T47D (cell line): ENCODE measurements at regions not wholly inside any gene's neighbourhood (a gene's known extent, or its start where the extent isn't known, plus 50 kb on each side); places are given as distances from the start of the nearest gene placed in this dataset.

Experiments
- DNase-seq, 2 experiments: peaks; one replicate each; pipeline versions ENCODE4 v3.0.0 to v3.0.0-alpha.2; 2011 to 2012; ENCODE audit warnings: low read depth in 1 of 2, low spot score in 1 of 2
- JUND ChIP-seq: IDR thresholded peaks from 2 replicates; pipeline ENCODE4 v1.6.1; 2012; ENCODE audit warnings: low read depth
- in situ Hi-C: cut with HindIII; loops from 2 replicates; pipeline ENCODE4 v1.10.0; 2016; ENCODE audit warnings: low sequenced_read_pairs, low pct_unique_long_range_greater_than_20kb

DNA sequence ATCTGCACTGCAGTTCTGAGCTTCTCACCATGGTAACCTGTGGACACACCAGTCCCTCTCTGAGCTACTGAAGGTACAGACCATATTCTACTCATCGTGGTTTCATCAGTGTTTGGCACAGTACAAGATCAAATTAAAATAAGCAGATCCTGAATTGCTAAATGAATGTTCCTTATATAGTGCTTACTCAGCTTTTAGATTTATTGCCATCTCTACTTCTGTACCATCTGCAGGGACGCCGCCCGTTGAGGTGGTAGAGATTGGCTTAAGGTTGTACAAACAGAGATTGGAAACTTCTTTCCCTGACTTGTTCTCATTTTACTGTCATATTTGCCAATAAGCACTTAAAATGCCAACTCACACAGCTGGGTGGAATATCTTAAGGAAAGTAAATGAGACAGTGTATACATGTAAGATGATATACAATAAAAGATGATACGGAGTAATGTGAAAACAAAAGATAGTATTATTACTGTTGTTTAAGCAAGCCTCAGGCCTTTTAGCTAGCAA is 223.4 kb upstream of the FOXQ1 start:
- in situ Hi-C loops, result no loop called here
- no peak for DNase-seq

GRCh38 chr6:1087154-1087843 is 224.6 kb upstream of the FOXQ1 start:
- in situ Hi-C loops, result no loop called here
- no peak for DNase-seq
- TF ChIP-seq JUND, result no peak

More for the DNA sequence above, 223.4 kb upstream of the FOXQ1 start:
- TF ChIP-seq JUND, result no peak

GRCh38 chr6:1086446-1087153 is 225.3 kb upstream of the FOXQ1 start:
- TF ChIP-seq JUND, result no peak
- no peak for DNase-seq
- in situ Hi-C loops, result no loop called here

GRCh38 chr6:1082285-1082935 is 229.5 kb upstream of the FOXQ1 start:
- in situ Hi-C loops, result no loop called here
- DNase-seq, result no peak

DNA sequence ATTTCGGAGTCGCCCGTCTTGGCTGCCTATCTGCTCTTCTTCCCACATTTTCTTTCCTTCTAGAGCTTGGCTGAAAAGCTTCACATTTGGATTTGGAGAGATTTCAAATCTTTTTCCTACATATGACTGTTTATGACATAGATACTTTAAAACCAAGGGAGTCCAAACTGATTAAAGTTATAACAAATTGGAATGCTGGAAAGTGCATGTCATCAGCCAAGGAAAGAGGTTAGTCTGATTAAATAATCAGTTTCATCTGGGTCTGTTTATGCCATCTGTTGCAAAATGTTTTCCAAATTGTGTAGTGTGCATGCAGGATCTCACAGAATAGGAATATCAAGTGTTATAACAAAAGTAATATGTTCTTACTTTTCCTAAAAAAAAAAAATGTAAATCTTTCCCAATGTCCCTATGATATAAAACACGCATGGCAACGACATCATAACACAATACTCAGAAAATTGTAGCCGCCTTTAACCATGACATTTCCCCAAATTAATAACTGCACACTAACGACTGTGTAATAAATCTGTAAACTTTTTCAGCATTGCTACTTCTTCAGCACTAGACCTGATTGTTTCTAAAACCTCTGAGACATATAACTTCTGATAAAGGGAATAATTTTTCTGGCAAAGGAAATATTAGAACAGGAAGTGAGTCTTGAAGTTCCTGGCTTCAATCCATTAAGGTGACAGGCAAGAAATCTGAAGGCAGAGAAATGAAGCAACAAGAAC is 230.2 kb upstream of the FOXQ1 start:
- TF ChIP-seq JUND, result no peak
- no peak for DNase-seq
- in situ Hi-C loops, result no loop called here

More at GRCh38 chr6:1082285-1082935, 229.5 kb upstream of the FOXQ1 start:
- no peak for TF ChIP-seq JUND

DNA sequence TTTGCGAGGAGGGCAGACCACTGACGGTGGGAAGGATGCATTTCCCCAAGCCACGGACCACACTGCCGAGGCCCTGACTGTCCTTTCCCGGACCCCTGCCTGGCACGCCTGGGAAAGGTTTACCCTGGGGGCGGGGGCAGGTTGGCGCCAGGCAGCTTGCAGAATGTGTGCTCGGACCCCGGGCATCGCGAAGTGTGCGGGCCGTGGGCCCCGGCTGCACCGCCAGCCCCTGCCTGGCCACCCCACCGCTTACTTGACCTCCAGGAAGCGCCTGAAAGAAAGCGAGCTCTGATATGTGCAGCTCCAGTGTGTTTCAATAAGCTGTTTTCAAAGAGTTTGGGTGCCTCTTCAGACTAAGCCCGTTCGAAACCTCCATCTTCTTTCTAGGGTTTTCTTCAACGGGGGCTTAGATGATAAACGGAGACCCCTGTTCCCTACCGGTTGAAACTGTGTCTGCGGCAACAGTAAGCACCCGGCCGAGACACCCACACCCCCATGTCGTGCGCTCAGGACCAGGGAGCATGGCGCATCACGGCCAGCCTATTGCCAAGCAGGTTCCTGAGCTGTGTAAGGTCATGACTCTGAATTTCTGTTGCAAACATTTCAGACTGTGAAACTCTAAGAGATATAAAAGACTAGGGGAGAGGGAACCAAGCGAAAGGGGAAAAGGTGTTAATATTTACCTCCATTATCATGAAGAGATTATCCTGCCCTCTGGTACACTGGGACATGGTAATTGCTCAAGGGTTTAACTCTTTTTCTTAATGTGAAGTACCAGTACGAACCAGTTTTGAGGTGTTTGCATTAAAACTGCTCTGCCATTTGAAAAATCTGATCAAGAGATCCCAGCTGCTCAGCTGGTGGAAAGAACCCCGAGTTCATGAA is 231.2 kb upstream of the FOXQ1 start:
- TF ChIP-seq JUND, result no peak
- in situ Hi-C loops, result no loop called here
- DNase-seq, result no peak

DNA sequence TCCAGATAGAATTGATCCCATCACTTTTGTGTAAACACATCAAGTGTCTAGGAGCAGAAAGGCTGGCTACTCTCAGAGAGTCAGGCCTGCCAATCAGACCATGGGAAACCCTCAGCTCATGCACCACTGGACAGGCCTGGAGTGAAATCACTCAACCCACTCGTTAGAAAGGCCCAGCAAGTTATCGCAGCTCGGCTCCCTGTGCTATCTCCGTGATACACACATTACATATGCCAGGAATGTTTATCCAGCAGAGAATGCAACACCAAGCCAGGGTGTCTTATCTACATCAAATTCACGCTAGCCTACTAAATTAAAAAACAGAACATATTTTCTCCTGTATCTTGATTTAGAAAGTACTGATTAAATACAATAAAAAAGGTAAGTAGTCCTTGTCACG is 232.4 kb upstream of the FOXQ1 start:
- in situ Hi-C loops, result no loop called here
- no peak for TF ChIP-seq JUND
- no peak for DNase-seq

GRCh38 chr6:1077478-1078416 is 234.2 kb upstream of the FOXQ1 start:
- in situ Hi-C loops, result no loop called here
- DNase-seq, result no peak
- no peak for TF ChIP-seq JUND

- no peak for DNase-seq
- in situ Hi-C loops, result no loop called here
- no peak for TF ChIP-seq JUND
These were observed 235.1 kb upstream of the FOXQ1 start for GRCh38 chr6:1076531-1077459.

GRCh38 chr6:1075880-1076279 is 236.0 kb upstream of the FOXQ1 start:
- in situ Hi-C loops, result no loop called here
- TF ChIP-seq JUND, result no peak
- DNase-seq, result no peak
